ENCODE measurements at regions not wholly inside any gene's neighbourhood (a gene's known extent, or its start where the extent isn't known, plus 50 kb on each side); places are given as distances from the start of the nearest gene placed in this dataset.

DNA sequence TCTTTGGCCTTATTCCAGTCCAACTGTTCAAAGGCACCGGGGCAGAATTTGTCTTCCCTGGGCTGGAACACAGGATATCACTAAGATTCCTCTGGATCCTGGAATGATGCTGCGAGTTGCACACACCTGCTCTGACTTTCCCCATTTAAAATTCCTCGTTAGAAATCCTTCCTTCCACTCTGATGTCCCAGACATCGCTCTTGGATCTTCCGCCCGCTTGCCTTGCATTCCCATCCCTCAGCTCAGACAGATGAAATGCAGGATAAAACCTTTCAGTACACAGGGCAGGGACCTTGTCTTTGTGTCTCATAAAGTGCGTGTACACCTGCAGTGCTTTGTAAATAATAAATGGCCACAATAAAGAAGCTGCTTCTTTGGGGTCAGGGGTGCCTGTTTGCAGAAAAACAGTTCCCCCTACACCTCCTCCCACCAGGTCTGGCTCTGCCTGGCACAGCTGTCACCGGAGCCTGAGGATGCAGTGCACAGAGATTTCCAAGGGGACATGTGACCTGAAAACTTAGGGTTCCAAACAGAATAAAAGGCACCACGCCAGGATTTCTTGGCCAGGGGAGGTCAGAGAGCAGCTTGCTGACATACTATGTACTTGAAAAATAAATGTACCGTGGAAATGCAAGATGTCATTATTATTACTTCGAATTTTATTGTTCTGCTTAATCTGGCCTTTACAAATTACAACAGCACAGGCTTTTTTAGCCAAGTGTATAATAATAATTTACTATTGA is 62.9 kb upstream of the SYT6 start:
- TF ChIP-seq POLR2A (IDR thresholded peaks at IDR 0.05): no peak
- TF ChIP-seq, protein P1, sequence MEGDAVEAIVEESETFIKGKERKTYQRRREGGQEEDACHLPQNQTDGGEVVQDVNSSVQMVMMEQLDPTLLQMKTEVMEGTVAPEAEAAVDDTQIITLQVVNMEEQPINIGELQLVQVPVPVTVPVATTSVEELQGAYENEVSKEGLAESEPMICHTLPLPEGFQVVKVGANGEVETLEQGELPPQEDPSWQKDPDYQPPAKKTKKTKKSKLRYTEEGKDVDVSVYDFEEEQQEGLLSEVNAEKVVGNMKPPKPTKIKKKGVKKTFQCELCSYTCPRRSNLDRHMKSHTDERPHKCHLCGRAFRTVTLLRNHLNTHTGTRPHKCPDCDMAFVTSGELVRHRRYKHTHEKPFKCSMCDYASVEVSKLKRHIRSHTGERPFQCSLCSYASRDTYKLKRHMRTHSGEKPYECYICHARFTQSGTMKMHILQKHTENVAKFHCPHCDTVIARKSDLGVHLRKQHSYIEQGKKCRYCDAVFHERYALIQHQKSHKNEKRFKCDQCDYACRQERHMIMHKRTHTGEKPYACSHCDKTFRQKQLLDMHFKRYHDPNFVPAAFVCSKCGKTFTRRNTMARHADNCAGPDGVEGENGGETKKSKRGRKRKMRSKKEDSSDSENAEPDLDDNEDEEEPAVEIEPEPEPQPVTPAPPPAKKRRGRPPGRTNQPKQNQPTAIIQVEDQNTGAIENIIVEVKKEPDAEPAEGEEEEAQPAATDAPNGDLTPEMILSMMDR (IDR thresholded peaks at IDR 0.05): no peak
